ENCODE measurements at regions not wholly inside any gene's neighbourhood (a gene's known extent, or its start where the extent isn't known, plus 50 kb on each side); places are given as distances from the start of the nearest gene placed in this dataset.
"Not testable (repeated sequence)": the region's sequence is repeated elsewhere in the genome, so short reads cannot be mapped to it uniquely, and the experiment has no call there.

GRCh38 chr4:137825505-137825904 lies 293.2 kb upstream of the PCDH18 start:
- no peak for DNase-seq

DNA sequence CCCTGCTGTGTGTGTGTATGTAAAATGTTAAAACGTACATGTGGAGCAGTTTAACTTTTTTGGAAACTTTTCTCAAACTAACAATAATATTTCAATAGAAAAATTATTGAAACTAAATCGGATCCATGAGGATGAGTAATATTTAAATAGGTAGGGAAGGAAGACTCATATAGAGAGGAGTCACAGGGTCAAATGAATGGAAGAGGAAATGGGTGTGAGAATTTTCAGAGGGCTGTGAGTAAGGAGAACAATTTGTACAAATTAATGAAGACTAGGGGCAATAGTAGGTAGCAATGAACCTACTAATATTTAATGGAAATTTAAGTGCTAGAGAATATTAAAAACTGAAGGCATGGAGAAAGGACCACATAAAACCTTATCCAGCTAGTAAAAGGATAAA lies 290.7 kb upstream of the PCDH18 start:
- DNase-seq, result no peak

- no peak for DNase-seq
Observed at GRCh38 chr4:137819964-137820383, 287.7 kb upstream of the PCDH18 start.

DNA sequence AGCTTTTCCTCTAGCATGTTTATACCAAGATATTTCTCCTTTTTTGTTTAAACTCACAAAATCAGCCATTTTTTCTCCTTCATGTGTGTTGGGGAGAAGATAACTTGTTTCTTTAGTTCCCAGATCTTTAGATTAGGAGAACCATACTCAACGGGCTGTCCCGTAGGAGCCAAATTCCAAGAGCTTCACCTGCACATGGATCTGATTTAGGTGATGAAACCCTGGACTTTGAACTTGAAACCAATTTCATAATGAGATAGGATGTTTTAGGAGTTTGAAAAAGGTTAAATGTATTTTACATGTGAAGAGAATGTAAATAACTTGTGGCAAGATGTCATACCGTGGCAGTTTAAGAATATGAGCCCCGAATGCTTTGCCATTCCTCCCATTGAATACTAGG lies 280.0 kb upstream of the PCDH18 start:
- DNase-seq, result no peak

GRCh38 chr4:137806420-137806819 lies 274.1 kb upstream of the PCDH18 start:
- DNase-seq, result no peak

GRCh38 chr4:137804906-137805495 lies 272.7 kb upstream of the PCDH18 start:
- no peak for DNase-seq

DNA sequence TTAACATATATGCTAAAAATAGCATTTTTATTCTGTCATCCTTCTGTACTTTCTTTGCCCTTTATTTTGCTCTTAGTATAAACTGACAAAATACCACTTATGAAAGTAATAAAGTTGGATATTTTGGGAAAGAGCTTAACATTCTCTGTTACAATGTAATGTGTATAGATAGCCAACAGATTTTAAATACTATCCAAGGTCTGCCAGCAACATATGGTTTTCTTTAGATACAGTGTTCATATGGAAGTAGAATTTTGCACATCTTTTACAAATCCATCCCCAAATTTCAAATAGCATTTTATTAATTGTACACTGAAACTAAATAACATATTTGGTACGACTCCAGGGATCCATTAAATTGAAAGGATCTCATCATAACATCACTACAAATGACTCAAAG lies 268.6 kb upstream of the PCDH18 start:
- DNase-seq, result no peak

- no peak for DNase-seq
Observed at GRCh38 chr4:137794764-137795254, 262.5 kb upstream of the PCDH18 start.

DNA sequence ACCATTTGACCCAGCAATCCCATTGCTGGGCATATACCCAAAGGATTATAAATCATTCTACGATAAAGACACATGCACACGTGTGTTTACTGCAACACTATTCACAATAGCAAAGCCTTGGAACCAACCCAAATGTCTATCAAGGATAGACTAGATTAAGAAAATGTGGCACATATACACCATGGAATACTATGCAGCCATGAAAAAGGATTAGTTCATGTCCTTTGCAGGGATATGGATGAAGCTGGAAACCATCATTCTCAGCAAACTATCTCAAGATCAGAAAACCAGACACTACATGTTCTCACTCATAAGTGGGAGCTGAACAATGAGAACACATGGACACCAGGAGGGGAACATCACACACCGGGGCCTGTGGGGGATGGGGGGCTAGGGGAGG lies 257.0 kb upstream of the PCDH18 start:
- not testable (repeated sequence) for DNase-seq

GRCh38 chr4:137783923-137784322 lies 251.6 kb upstream of the PCDH18 start:
- not testable (repeated sequence) for DNase-seq

DNA sequence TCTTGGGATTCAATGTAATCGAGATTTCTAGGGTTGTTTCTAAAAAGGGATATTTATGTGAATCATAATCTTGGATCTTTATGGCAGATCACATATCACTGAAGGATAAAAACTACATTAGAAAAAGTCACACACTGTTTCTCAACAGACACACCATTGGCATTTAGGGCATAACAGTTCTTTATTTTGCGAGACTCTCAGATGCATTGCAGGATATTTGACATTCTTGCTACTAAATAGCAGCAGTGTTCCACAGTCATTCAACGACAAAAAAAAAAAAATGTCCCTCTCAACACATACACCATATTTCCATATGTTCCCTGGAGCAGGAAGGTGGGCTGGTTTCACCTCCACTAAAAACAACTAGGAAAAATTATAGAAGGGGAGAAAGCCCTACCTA lies 243.4 kb upstream of the PCDH18 start:
- DNase-seq, result no peak

DNA sequence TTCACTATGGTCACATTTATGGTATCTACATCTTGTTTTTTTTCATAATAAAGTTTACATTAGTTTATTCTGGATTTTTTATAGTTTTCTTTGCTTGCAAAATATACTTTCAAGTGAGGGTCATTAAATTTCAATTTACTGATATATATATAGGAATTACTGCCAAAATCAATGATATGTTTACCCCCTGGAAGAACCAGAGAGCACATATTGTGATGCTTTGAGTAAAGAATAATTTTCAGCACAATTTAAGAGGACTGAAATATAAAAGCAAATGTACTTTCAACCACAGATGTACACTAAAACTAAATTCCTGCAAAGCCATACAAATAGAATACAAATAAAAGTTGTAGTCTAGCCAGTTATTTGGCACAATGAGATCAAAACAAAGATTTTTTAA lies 242.2 kb upstream of the PCDH18 start:
- no peak for DNase-seq

- DNase-seq, result no peak
Observed at GRCh38 chr4:137768881-137769280, 236.6 kb upstream of the PCDH18 start.

GRCh38 chr4:137768196-137768595 lies 235.9 kb upstream of the PCDH18 start:
- DNase-seq, result no peak

DNA sequence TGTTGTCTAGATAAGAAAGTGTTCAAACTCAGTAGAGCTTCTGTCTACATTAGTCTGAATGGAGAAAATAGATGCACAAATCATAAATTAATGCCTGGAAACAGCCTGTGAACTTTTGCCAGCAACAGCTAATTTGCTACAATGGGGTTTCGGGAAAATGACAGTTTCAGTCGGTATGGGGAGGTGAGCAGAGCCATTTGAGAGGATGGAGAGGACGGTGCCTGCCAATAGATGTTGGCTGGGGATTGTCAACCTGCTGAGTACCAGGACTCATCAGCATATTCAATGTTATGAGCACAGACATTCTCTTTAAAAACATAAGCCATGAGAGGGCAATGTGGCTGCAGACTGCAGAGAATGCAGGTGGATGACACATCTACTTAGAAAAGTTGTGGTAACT lies 230.3 kb upstream of the PCDH18 start:
- DNase-seq, result no peak

GRCh38 chr4:137754652-137755471 lies 222.6 kb upstream of the PCDH18 start:
- DNase-seq, result no peak

GRCh38 chr4:137749466-137749865 lies 217.2 kb upstream of the PCDH18 start:
- no peak for DNase-seq

- no peak for DNase-seq
Observed at GRCh38 chr4:137748616-137749015, 216.3 kb upstream of the PCDH18 start.

- no peak for DNase-seq
Observed at GRCh38 chr4:137740141-137740540, 207.8 kb upstream of the PCDH18 start.

DNA sequence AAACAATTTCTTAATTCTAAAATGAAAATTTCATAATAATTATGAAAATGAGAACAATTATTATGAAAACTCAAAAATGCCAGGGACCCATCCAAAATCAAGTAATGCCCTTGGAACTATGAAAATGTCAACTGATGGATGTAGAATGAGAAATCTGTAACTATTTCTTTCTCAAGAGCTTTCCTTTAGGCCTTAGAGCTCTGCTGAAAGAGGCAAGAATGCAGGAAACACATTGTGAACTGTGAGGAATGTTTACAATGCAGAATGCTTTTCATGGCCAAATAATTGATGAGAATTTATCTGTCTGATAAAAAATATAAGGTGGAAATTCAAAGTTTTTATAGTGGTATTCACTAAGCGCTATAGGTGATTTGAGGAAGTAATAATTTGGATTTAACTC lies 207.1 kb upstream of the PCDH18 start:
- DNase-seq, result peak; percentile 2

DNA sequence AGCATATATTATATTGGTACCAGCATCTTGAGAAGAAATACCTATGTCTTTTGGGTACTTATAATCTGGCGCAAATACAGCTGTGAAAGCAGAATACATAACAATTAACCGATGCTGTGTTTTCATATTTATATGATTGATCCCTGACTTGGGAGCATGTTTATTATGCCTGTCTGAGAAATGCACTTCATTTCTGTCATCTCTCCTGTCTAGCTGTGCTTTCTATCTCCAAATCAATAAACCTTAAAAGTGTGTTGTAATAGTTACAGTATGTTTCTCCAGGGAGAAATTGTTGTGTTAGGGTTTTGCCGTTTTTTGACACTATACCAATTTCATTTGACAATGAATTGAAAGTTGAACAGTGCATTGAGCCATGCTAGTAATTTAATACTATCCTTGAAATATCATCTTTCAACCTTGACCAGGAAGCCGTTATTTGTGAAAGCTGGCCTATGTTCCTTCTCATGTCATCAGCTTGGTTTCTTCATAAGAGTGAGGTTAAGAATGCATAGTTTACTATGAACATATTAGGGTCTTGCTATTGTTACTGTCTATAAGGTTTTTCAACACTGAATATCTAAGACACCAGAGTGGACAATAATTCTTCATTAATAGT lies 206.2 kb upstream of the PCDH18 start:
- DNase-seq, result no peak

GRCh38 chr4:137735561-137736104 lies 203.3 kb upstream of the PCDH18 start:
- no peak for DNase-seq

Measured in midbrain (tissue), 1 donor.